ENCODE measurements at regions not wholly inside any gene's neighbourhood (a gene's known extent, or its start where the extent isn't known, plus 50 kb on each side); places are given as distances from the start of the nearest gene placed in this dataset.
"Not testable (repeated sequence)": the region's sequence is repeated elsewhere in the genome, so short reads cannot be mapped to it uniquely, and the experiment has no call there.

- no peak for DNase-seq
Observed at GRCh38 chr6:63441266-63441956, 121.6 kb upstream of the LGSN start.

- no peak for DNase-seq
Observed at GRCh38 chr6:63442870-63443269, 123.1 kb upstream of the LGSN start.

- DNase-seq: no peak
Observed at GRCh38 chr6:63444768-63445167, 125.0 kb upstream of the LGSN start.

GRCh38 chr6:63446405-63446804 is 125.9 kb upstream of the LOC128125822 start:
- DNase-seq: no peak

GRCh38 chr6:63447134-63447533 is 125.1 kb upstream of the LOC128125822 start:
- DNase-seq: no peak

GRCh38 chr6:63448229-63448628 is 124.1 kb upstream of the LOC128125822 start:
- no peak for DNase-seq

- DNase-seq: no peak
Observed at GRCh38 chr6:63449714-63450113, 122.6 kb upstream of the LOC128125822 start.

- DNase-seq: no peak
Observed at GRCh38 chr6:63451238-63451637, 121.0 kb upstream of the LOC128125822 start.

GRCh38 chr6:63452125-63452524 is 120.2 kb upstream of the LOC128125822 start:
- no peak for DNase-seq

GRCh38 chr6:63456734-63457133 is 115.5 kb upstream of the LOC128125822 start:
- no peak for DNase-seq

- DNase-seq: no peak
Observed at GRCh38 chr6:63458480-63459115, 113.7 kb upstream of the LOC128125822 start.

- no peak for DNase-seq
Observed at GRCh38 chr6:63459814-63460213, 112.5 kb upstream of the LOC128125822 start.

GRCh38 chr6:63460971-63461370 is 111.3 kb upstream of the LOC128125822 start:
- no peak for DNase-seq

GRCh38 chr6:63464060-63464459 is 108.2 kb upstream of the LOC128125822 start:
- DNase-seq: no peak

GRCh38 chr6:63465750-63466149 is 106.5 kb upstream of the LOC128125822 start:
- DNase-seq: no peak

- no peak for DNase-seq
Observed at GRCh38 chr6:63466242-63466733, 106.0 kb upstream of the LOC128125822 start.

GRCh38 chr6:63467247-63467954 is 104.9 kb upstream of the LOC128125822 start:
- no peak for DNase-seq

GRCh38 chr6:63471145-63471544 is 101.1 kb upstream of the LOC128125822 start:
- DNase-seq: not testable (repeated sequence)

- no peak for DNase-seq
Observed at GRCh38 chr6:63471654-63472053, 100.6 kb upstream of the LOC128125822 start.

- no peak for DNase-seq
Observed at GRCh38 chr6:63475707-63476106, 96.6 kb upstream of the LOC128125822 start.

- DNase-seq: peak; percentile 4
Observed at GRCh38 chr6:63476302-63476701, 96.0 kb upstream of the LOC128125822 start.

GRCh38 chr6:63477422-63478040 is 94.7 kb upstream of the LOC128125822 start:
- DNase-seq: no peak

- DNase-seq: no peak
Observed at GRCh38 chr6:63478734-63479133, 93.5 kb upstream of the LOC128125822 start.

Data from hematopoietic multipotent progenitor cell treated with erythropoietin and hydrocortisone succinate and interleukin-3 and kit ligand, for 6 days (in vitro differentiated cells).